Heart left ventricle (tissue), 13 donors: ENCODE measurements at regions not wholly inside any gene's neighbourhood (a gene's known extent, or its start where the extent isn't known, plus 50 kb on each side); places are given as distances from the start of the nearest gene placed in this dataset.

ENCODE experiments used
- POLR2A ChIP-seq, 2 donors: fragments of 450-650 bp; IDR thresholded peaks; one replicate each; pipeline ENCODE4 v1.6.1; 2017; ENCODE audit warnings: antibody characterized with exemption in 2 of 2, mild to moderate bottlenecking in 2 of 2, moderate library complexity in 2 of 2
- TF ChIP-seq, protein P1 (sequence below), 12 donors: fragments of 200-600 bp; sonication (generic) in 4 of 12; IDR thresholded peaks; one replicate each; pipeline versions ENCODE4 v1.5.0 to v1.8.0; 2018 to 2022; ENCODE audit warnings: antibody characterized with exemption in 12 of 12, mild to moderate bottlenecking in 5 of 12
- donor health status: ischemic (EF 13 %, LVEDD 7.1; RV severe dilation, severe dysfunction).
- donor health status: DM: no; HTN: yes; CAD: no.
- donor health status: DM: no; HTN: no; CAD: no.
- donor health status: ischemic (EF 25% LVEDD 6.9; RV normal size, moderate dysfunction).
- donor health status: ischemic (EF 25% LVEDD 5.7; RV mildly dilated, moderate dysfunction).
- donor health status: ischemic (EF 35%, LVEDD 5.7; RV mildly dilated, moderate dysfunction).
- donor health status: nonischemic (EF 11% LVEDD 7.7; RV severe dilation, severe dysfunction).
- donor health status: DM: yes; HTN: yes; CAD: no.
- donor health status: PGD.
- donor health status: ischemic (EF 29% LVEDD 5.4; RV normal size, mild dysfunction).
- donor health status: nonischemic (EF 23%, LVEDD 6.1; RV moderate dilation, normal function).

DNA sequence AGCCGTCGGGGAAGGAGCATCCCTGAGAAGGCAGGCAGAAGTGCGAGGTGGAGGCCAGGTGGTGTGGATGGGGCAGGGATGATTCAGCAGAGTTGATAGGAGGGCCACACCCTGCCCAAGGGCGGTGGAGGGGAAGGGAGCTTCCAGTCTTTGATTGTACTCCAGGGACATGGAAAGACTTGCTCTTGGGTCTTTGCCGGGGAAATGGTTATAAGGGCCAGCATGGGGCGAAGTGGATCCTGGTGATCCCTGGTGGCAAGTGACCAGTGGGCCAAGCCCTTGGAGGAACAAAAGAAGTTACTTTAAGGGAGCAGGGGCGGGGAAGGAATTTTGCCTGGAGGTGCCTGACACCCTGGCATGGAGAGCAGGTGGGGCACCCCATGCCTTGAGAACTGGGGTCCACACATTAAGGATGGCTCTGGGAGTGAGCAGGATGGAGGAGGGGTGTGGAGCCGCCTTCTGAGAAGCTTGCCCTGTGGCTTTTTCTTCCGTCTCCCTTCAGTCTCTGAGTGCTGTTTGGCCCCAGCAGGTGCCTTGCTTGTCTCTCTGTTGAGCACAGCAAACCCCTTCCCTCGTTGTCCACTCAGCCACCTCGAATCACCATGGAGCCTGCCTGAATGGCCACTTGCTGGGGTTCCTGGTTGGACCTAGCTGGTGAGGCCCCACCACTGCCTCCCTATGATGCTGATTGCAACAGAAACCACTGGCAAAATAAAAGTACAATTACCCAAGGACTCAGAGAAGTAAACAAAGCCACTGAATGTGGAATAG lies 83.9 kb downstream of the RAMP3 start:
- no peak for TF ChIP-seq POLR2A (IDR thresholded peaks at IDR 0.05)
- TF ChIP-seq, protein P1, sequence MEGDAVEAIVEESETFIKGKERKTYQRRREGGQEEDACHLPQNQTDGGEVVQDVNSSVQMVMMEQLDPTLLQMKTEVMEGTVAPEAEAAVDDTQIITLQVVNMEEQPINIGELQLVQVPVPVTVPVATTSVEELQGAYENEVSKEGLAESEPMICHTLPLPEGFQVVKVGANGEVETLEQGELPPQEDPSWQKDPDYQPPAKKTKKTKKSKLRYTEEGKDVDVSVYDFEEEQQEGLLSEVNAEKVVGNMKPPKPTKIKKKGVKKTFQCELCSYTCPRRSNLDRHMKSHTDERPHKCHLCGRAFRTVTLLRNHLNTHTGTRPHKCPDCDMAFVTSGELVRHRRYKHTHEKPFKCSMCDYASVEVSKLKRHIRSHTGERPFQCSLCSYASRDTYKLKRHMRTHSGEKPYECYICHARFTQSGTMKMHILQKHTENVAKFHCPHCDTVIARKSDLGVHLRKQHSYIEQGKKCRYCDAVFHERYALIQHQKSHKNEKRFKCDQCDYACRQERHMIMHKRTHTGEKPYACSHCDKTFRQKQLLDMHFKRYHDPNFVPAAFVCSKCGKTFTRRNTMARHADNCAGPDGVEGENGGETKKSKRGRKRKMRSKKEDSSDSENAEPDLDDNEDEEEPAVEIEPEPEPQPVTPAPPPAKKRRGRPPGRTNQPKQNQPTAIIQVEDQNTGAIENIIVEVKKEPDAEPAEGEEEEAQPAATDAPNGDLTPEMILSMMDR (IDR thresholded peaks at IDR 0.05), result no peak
